GM20000 (cell line): ENCODE measurements at regions not wholly inside any gene's neighbourhood (a gene's known extent, or its start where the extent isn't known, plus 50 kb on each side); places are given as distances from the start of the nearest gene placed in this dataset.
"Not testable (repeated sequence)": the region's sequence is repeated elsewhere in the genome, so short reads cannot be mapped to it uniquely, and the experiment has no call there.

Experiments used
- DNase-seq: peaks from one replicate; pipeline ENCODE4 v3.0.0; 2012; ENCODE audit warnings: low spot score
- CTCF ChIP-seq: IDR thresholded peaks from 2 replicates; pipeline ENCODE4 v1.5.1; 2012; ENCODE audit warnings: mild to moderate bottlenecking, control low read depth; ENCODE audit errors: extremely low read depth, missing control alignments

GRCh38 chr2:220811115-220811514, 761.0 kb downstream of the EPHA4 start:
- TF ChIP-seq CTCF = no peak

GRCh38 chr2:220811952-220812570, 760.0 kb downstream of the EPHA4 start:
- DNase-seq = no peak
- no peak for TF ChIP-seq CTCF

More at GRCh38 chr2:220811115-220811514, 761.0 kb downstream of the EPHA4 start:
- no peak for DNase-seq

GRCh38 chr2:220814441-220814840, 757.7 kb downstream of the EPHA4 start:
- TF ChIP-seq CTCF = no peak
- DNase-seq = no peak

GRCh38 chr2:220815698-220816097, 756.4 kb downstream of the EPHA4 start:
- no peak for TF ChIP-seq CTCF
- no peak for DNase-seq

GRCh38 chr2:220821683-220822082, 750.4 kb downstream of the EPHA4 start:
- DNase-seq = no peak
- TF ChIP-seq CTCF = no peak

GRCh38 chr2:220823590-220823989, 748.5 kb downstream of the EPHA4 start:
- DNase-seq = not testable (repeated sequence)

- no peak for TF ChIP-seq CTCF
Measured at GRCh38 chr2:220833446-220833845, 738.7 kb downstream of the EPHA4 start.

GRCh38 chr2:220835583-220835982, 736.5 kb downstream of the EPHA4 start:
- TF ChIP-seq CTCF = no peak
- no peak for DNase-seq

More at GRCh38 chr2:220833446-220833845, 738.7 kb downstream of the EPHA4 start:
- DNase-seq = no peak
